ENCODE measurements at regions not wholly inside any gene's neighbourhood (a gene's known extent, or its start where the extent isn't known, plus 50 kb on each side); places are given as distances from the start of the nearest gene placed in this dataset.
"Not testable (repeated sequence)": the region's sequence is repeated elsewhere in the genome, so short reads cannot be mapped to it uniquely, and the experiment has no call there.

DNA sequence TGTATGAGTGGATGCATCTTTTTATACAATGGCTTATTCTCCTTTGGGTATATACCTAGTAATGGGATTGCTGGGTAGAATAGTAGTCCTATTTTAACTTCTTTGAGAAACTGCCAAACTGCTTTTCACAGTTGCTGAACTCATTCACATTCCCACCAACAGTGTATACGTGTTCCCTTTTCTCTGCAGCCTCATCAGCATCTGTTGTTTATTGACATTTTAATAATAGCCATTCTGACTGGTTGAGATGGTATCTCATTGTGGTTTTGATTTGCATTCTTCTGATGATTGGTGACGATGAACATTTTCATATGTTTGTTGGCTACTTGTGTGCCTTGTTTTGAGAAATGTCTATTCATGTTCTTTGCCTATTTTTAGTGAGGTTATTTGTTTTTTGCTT lies 687.0 kb upstream of the EPHA5 start:
- peak; percentile 50 for DNase-seq

- no peak for DNase-seq
These were observed 685.0 kb upstream of the EPHA5 start for GRCh38 chr4:66355328-66355727.

- DNase-seq, result peak; percentile 11
These were observed 681.5 kb upstream of the EPHA5 start for GRCh38 chr4:66351761-66352160.

DNA sequence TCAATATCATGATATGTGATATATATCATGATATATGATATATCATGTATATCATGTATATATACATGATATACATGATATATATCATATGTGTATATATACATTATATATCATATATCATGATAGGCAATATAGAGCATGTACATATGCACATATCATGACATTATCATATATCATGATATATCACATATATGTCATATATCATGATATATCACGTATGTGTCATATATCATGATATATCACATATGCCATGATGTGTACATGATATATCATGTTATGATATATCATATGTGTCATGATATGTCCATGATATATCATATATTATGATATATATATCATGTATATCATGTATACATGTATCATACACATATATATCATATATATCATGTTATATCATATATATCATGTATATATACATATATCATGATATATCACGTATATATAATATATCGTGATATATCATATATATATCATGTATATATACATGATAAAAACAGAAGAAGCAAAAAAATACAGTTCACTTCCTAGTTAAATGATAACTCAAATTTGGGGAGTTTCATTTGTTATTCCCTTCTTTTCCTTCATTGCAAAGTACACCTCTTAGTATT lies 670.1 kb upstream of the EPHA5 start:
- no peak for DNase-seq

DNA sequence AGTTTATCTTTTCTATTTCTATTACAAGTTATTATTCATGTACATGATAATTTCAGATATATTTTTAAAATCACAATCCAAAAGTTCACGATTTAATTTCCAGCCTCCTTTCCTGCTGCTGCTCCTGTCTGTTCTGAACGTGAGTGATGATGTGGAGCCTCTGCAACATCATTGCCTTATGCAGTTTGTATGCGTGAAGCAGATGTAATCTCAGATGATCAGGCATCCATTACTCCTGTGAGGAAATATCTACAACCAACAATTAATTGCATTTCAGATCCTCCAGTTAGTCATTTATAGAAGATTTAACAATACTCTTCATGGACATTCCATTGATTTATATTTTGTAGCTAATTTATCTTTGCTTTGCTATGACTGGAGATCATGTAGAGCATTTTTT lies 668.7 kb upstream of the EPHA5 start:
- no peak for DNase-seq

GRCh38 chr4:66331761-66332160 lies 661.5 kb upstream of the EPHA5 start:
- DNase-seq, result peak; percentile 11

- DNase-seq, result peak; percentile 10
These were observed 659.8 kb upstream of the EPHA5 start for GRCh38 chr4:66330125-66330524.

DNA sequence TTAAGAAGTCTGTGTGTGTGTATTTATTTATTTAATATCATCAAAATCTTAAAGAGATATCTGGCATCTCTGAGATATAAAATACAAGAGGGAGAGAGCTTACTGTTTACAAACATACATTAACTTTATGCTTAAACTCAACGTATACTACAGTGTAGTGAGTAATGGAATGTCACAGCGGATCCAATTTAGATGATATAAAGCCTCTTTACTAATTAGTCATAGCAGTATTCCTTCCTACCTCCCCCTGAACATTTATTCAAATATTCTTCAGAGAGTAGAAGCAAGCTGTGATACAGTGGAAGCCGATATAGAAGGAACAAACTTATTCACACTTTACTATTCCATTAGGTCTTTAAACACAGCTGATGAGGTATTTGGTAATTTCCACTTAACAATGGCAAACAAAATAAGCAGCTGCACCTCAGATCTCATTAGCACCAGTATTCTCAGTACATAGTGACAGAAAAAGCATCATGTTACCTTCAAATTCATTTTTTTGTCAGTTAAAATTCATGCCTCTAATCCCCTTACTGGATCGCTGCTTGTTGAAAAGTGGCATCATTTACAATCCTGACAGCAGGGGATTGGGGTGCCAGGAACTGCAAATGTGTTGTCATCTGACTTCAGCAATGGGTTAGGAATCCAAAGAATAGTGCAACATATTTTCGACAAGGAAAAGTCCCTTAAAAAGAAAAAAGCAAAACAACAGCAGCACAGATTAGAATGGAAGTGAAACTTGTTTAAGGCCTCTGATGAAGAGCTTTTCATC lies 658.7 kb upstream of the EPHA5 start:
- DNase-seq, result no peak

DNA sequence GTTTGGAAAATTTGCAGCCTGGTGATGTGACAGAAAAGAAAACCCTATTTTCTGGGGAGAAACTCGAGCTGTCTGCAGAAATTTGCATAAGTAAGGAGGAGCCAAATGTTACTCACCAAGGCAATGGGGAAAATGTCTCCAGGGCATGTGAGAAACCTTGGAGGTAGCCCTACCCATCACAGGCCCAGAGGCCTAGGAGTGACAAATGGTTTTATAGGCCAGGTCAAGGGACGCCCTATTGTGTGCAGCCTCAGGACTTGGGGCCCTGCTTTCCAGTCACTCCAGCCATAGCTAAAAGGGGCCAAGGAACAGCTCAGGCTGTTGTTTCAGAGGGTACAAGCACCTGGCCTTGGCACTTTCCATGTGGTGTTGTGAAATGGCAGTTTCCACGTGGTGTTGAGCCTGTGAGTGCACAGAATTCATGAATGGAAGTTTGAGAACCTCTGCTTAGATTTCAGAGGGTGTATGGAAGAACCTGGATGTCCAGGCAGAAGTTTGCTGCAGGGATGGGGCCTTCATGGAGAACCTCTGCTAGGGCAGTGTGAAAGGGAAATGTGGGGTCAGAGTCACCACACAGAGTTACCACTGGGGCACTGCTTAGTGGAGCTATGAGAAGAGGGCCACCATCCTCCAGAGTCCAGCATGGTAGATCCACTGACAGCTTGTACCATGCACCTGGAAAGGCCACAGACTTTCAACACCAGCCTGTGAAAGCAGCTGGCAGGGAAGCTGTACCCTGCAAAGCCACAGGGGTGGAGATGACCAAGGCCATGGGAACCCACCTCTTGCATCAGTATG lies 637.6 kb upstream of the EPHA5 start:
- DNase-seq, result no peak

- peak; percentile 3 for DNase-seq
These were observed 630.1 kb upstream of the EPHA5 start for GRCh38 chr4:66300336-66300934.

- DNase-seq, result no peak
These were observed 628.3 kb upstream of the EPHA5 start for GRCh38 chr4:66298569-66298968.

DNA sequence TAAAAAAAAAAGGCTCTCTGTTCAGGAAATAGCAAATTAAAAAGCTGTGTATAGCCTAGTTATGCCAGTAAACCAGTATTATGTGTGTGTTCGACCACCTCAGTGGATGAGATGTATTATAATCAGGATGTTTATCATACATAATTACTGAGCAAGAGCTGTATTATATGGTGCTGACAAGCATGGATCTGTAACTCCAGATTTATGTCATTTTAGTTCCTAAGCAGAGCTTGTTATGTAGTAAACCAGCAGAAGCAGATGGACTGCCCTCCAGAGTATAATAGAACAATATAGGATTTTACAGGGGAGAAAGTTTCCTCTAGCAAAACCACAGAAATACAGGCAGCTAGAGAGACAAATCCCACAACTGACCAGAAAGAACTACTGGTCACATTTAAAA lies 627.4 kb upstream of the EPHA5 start:
- no peak for DNase-seq

- peak; percentile 2 for DNase-seq
These were observed 624.3 kb upstream of the EPHA5 start for GRCh38 chr4:66294638-66295037.

- no peak for DNase-seq
These were observed 614.7 kb upstream of the EPHA5 start for GRCh38 chr4:66284991-66285451.

DNA sequence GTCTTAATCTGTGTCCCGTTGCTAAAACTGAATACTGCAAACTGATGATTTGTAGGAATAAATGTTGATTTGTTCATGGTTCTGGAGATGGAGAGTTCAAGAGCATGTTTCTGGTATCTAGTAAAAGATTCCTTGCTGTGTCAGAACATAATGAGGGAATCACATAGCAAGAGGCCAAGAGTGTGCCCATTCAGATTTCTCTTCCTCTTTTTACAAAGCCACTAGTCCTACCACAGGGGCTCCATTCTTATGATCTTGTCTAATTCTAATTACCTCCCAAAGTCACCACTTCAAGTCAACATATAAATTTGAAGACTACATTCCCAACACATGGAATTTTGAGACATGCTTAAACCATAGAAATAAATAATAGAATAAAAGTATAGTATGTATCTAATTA lies 608.8 kb upstream of the EPHA5 start:
- DNase-seq, result no peak

DNA sequence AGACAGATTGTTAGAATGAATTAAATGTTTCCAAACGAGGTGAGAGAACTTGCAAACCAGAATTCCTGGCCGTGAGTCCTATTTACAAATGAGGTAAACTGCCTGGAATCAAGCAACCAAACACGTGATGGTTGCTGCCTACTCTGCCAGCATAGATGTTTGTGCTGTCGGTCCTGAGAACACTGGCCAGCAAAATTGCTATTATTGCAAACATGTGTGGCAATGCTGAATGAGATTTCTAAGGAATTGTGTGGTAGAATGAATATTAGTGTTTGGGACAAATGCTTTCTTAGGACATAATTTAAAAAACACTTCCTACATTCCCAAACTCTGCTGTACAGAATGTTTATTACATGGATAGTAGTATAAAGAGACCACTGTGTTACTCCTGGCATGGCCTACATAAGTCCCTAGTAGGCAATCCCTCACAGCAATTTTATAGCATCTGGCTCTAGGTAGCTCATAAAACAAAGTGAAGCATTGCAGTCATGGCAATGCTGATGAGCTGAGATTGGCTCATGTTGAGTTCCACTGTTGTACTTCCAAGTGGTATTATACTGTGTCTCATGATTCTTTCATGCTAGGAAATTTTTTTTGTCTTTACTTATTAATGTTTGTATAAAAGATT lies 605.2 kb upstream of the EPHA5 start:
- no peak for DNase-seq

- no peak for DNase-seq
These were observed 602.8 kb upstream of the EPHA5 start for GRCh38 chr4:66273110-66273509.

DNA sequence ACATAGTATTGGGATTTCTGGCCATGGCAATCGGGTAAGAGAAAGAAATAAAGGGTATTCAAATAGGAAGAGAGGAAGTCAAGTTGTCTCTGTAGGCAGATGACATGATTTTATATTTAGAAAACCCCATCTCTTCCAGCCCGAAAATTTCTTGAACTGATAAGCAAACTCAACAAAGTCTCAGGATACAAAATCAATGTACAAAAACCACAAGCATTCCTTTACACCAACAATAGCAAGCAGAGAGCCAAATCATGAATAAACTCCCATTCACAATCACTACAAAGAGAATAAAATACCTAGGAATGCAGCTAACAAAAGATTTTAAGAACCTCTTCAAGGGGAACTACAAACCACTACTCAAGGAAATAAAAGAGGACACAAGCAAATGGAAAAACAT lies 600.1 kb upstream of the EPHA5 start:
- not testable (repeated sequence) for DNase-seq

GRCh38 chr4:66266554-66266953 lies 596.3 kb upstream of the EPHA5 start:
- not testable (repeated sequence) for DNase-seq

- no peak for DNase-seq
These were observed 595.7 kb upstream of the EPHA5 start for GRCh38 chr4:66266035-66266434.

GRCh38 chr4:66252291-66252690 lies 582.0 kb upstream of the EPHA5 start:
- DNase-seq, result no peak

GRCh38 chr4:66246643-66247042 lies 576.4 kb upstream of the EPHA5 start:
- DNase-seq, result no peak

DNA sequence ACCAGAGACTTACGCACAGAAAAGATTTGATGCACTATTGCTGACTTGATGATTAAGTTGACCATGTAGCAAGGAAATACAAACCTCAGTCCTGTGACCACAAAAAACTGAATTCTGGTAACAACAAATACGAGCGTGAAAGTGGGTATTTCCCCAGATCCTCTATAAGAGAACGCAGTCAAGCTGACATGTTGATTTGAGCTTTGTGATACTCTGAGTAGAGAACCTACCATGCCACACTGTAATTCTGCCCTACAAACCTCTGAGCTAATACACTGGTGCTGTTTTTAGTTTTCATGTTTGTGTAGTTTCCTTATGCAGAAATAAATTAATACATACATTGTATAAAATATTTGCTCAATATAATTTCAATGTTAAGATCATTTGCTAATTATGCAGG lies 565.6 kb upstream of the EPHA5 start:
- no peak for DNase-seq

Measured in fibroblast of skin of right biceps (primary cell).